Fibroblast of skin of scalp (primary cell): ENCODE measurements at regions not wholly inside any gene's neighbourhood (a gene's known extent, or its start where the extent isn't known, plus 50 kb on each side); places are given as distances from the start of the nearest gene placed in this dataset.
A peak's percentile ranks its signal among the peaks of the same experiment; 100 is the strongest.

ENCODE experiments used
- DNase-seq: peaks from one replicate; pipeline ENCODE4 v3.0.0-alpha.2; 2013

- no peak for DNase-seq
Observed at GRCh38 chr15:61681038-61681418, 379.2 kb downstream of the VPS13C start.

DNA sequence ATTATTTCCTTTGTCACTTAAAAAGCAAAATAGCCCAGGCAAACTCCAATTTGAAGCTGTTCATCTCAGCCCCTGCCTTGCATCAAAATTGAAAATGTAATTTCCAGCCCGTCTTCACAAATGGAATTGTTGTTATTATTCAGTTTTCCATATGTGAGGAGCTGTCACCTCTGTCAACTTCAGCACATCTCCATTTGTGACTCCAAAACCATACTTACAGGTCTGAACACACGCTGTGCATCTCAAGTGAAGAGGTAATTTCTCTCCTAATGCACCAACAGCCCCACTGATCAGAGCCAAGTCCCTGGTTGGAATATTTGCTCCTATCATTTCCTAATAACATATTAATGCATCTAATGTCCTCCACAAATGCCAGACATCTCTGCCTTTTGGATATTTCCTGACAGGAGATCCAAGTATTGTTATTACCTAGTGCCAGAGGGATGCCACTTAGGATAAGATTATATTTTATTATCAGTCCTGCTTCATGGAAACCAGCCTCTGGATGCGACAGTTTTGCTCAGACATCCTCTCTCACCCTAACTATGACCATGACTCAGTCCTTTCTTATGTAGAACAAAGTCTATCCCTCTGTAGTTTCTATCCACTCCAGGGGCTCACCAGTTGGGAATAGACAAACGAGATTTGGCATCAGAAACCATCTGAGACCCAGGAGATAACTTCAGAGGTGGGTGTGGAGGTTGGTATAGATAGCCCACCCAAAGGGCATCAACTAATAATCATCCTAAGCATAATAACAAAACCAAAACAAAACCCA, 379.8 kb downstream of the VPS13C start:
- DNase-seq: no peak

DNA sequence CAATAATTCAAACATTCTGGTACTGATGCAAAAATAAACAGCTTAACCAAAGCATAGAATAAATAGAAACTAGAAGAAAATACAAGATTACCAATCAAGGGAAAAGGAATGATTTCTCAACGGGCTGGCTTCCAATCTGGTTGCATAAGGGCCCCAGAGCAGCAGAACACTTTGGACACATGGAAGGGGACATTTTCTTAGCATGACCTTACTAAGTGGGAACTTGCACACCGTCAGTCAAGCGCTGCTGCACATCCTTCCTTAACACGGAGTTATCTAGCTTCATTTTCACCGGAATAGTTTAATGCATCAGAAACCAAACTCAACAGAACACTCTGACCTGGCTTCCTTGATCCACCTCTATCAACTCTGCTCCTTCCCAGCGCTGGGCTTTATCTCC, 388.5 kb downstream of the VPS13C start:
- no peak for DNase-seq

GRCh38 chr15:61668444-61668843, 391.8 kb downstream of the VPS13C start:
- no peak for DNase-seq

- DNase-seq: no peak
Observed at GRCh38 chr15:61661791-61662190, 398.5 kb downstream of the VPS13C start.

GRCh38 chr15:61660579-61660978, 399.7 kb downstream of the VPS13C start:
- DNase-seq: peak; percentile 89

DNA sequence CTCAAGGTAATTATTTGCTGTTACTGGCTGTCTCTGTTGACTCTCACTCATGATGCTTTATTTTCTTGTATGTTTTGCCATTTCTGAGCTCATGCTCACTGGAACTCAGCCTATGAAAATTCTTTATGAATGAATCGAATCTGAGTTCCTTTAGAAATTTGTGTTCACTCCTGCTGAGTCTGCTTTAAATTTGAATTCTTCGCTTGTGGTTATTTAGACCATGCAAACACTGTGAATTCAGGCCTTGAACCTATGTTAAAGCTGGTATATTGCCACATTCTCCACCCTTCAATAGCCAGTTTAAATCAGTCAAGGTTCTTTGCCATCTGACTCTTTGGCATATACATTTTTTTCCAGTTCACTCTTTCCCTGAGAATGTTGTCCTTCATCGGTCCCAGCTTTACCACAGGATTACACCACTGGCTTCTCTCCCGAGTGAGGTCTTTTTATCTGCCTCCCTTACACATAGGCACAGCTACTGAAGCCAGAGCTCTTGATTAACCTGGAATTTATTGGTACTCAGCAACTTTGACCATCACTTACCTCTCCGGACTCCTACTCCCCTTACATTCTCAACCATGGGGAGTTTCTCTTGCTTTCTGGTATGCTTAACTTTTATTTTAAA, 400.6 kb downstream of the VPS13C start:
- DNase-seq: peak; percentile 85

GRCh38 chr15:61657461-61657860, 402.8 kb downstream of the VPS13C start:
- DNase-seq: no peak

GRCh38 chr15:61656391-61656790, 403.9 kb downstream of the VPS13C start:
- no peak for DNase-seq

DNA sequence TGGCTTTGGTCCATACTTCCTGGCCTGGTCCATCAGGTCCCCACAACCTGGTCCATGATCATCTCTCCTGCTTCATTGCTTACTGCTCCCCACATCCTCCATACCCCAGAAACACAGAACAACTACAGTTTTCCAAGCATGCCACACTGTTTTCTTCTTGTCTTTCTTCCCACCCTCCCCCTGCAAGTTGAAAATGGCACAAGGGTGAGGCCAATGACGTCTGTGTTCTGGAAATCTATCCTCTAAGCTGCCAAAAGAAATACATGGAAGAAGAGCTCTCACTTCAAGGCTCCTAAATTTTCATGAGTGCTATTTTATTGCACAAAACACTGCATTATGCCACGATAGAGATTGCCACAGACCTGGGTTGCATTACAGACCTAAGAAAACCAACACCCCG, 404.4 kb downstream of the VPS13C start:
- DNase-seq: no peak

DNA sequence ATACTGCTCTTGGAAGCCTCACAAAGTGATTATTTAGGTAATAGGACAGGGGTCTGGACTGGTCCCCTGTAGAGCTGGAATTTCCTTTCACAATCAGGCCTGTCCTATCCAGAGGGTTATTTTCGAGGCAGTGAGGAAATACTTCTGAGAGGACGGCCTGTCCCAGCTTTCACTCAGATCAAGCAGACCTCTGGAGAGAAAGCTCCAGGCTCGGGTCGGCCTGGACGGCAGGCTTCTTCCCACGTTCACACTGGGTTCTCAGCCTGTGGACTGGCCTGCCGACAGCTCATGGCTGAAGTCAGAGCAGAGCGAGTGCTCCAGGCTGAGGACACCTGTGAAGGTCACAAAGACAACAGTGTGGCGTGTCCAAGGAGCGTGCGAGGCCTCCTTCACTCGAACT, 405.3 kb downstream of the VPS13C start:
- DNase-seq: peak; percentile 18

DNA sequence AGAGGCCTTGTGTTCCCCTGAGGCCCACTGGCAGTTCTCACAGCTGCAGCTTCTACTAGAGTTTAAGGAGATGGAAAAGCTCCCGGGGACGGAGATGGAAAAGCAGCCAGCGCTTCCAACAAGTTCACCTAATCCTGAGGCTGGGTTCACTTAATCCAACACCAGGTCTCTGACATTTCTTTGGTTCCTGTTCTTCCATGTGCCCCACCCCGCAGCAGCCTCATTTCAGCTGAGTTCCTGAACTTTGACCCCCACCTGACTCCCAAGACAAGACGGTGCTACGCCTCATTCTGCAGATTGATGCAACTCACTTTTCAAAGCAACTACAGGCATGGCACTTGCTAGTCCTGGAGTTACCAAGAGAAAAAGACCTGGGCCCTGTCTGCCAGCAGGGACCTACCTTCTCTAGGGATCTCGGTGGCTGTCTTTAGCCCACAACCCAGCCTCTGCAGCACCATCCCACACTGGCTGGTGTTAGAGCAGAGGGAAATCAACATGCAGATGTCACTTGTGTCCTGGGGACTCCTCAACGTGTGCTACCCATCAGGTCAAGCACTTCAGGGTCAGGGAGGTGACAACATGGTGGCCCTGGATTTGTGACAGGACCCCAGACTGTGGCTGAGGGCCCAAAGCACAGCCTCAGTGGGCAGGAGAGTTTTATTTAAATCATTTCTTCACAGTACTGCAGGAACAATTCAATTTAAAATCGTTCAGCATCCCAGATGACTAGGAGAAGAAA, 406.1 kb downstream of the VPS13C start:
- no peak for DNase-seq

DNA sequence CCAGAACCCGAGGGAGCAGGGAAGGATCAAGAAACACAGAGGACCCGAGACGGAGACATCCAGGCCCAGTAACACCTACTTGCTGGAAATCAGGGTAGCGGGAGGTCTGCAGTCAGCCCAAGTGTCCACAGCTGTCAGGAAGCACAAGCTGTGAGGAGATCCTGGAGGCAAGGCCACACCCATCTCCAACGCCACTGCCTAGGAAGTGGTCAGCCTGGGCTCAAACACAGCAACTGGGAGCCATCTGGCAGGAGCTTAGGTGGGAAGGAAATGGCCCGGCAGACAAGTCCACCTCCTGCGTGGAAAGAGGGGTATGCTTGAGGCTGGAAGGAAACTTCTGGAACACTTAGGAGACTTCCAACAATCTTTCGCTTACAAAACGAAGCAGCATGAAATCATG, 407.1 kb downstream of the VPS13C start:
- DNase-seq: no peak

GRCh38 chr15:61651267-61651666, 409.0 kb downstream of the VPS13C start:
- DNase-seq: no peak

DNA sequence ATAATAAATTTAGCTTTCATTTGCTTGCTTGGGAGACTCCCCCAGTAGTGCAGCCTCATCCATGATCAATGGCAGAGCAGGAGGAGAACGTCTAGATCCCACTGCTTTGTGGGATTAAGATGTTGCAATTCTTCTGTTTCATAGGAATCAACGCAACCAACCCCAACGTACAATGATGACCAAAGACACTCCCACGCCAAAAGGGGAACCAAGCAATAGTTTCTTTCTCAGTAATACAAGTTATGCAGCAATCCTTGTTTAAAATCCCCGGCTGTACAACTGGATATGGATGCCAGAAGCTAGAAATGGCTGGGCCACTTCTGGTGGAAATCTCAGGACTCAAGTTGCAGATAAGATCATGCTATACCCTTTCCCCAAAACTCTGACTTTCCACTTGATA, 411.2 kb downstream of the VPS13C start:
- no peak for DNase-seq

GRCh38 chr15:61644550-61644949, 415.4 kb upstream of the RORA start:
- DNase-seq: no peak

GRCh38 chr15:61641645-61642044, 412.5 kb upstream of the RORA start:
- DNase-seq: no peak

DNA sequence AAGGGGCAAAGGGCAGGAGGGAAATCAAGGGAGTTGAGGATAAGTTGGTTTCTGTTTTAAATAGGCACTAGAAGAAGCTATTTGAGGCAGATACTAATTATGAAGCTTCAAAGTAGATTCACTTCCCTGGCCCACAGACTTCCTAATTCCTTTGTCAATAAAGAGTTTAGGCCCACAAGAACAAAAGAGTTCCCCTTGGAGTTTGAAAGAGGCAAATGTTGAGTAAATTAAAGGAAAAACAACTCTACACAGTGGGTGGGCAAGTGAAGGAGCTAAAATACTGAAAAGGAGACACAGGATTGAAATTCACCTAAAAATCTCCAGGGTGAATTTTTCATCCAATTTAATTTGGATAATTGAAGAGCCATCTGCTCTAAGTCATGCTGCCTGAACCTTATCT, 411.7 kb upstream of the RORA start:
- no peak for DNase-seq

DNA sequence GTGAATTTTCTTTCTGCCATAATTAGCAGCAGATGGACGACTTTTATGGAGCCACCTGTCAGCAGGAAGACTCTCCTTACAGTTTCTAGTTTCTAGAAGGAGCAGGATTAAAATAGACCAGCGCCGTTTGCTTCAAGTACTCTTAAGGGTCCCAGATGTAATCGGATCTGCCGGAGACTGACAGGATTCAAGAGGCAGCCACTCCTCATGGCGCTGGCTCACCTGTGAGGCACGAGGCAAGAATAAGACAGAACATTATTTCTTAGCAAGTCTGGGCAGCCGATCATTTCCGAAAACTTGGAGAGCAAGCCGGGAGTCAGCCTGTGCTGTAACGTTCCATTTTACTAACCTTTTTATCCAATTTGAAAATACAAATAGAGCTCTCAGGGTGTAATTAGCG, 410.4 kb upstream of the RORA start:
- no peak for DNase-seq

GRCh38 chr15:61634837-61635236, 405.7 kb upstream of the RORA start:
- DNase-seq: no peak

GRCh38 chr15:61633951-61634350, 404.8 kb upstream of the RORA start:
- no peak for DNase-seq

DNA sequence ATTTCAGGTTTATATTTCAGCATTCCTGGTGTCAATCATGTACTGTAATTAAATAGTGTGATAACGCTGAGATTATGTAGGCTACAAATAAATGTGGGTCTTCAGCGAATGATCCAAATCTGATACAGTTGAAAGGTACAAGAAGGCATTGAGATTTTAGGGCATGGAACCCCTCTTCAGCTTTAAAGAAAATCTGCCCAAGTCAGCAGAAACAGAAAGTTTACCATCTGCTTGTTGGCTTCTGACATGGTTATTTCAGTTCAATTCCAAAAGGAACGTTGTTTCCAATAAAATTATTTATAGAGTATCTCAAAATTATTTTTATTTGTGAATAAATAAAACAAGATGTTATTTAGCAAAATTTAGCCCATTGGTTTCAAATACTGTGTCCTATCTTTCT, 400.2 kb upstream of the RORA start:
- no peak for DNase-seq

DNA sequence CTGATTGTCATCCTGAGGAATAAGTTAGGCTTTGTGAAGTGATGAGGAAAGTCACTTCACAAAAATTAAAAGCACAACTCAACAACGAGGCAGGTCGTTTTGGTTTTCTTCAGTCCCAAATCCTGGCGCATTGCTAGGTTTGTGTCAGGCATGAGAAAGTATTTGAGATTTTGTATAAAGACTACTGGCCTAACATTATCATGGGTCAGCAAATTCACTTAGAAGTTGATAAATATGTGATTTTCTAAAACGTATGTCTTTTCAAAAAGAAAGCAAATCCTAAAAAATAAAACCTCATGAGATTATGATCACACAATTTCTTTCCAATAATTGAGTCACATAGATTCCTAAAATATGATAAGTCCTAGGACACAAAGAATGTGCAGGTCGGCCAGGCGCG, 395.8 kb upstream of the RORA start:
- DNase-seq: no peak

- DNase-seq: no peak
Observed at GRCh38 chr15:61623746-61624145, 394.6 kb upstream of the RORA start.
